Upper lobe of left lung (tissue), 6 donors: ENCODE measurements at regions not wholly inside any gene's neighbourhood (a gene's known extent, or its start where the extent isn't known, plus 50 kb on each side); places are given as distances from the start of the nearest gene placed in this dataset.

Source experiments
- ATAC-seq, 2 donors: fragments of 200-7000 bp; cut with Tn5 transposase; one replicate each; pipeline ENCODE4 v1.9.1; 2022; ENCODE audit warnings: mild to moderate bottlenecking in 2 of 2, moderate library complexity in 2 of 2; ENCODE audit not compliant: low FRiP score in 2 of 2
- DNase-seq, 2 donors: peaks; one replicate each; pipeline ENCODE4 v3.0.0-alpha.2; 2019 to 2020
- H3K27ac ChIP-seq, 4 donors: fragments of 200-600 bp; sonication (generic); one replicate each; pipeline ENCODE4 v1.5.1; 2016 to 2019
- H3K27me3 ChIP-seq, 4 donors: fragments of 200-600 bp; sonication (generic); one replicate each; pipeline ENCODE4 v1.5.1; 2017 to 2019
- H3K36me3 ChIP-seq, 4 donors: fragments of 200-600 bp; sonication (generic); one replicate each; pipeline ENCODE4 v1.5.1; 2016 to 2019
- H3K4me1 ChIP-seq, 4 donors: fragments of 200-600 bp; sonication (generic); one replicate each; pipeline ENCODE4 v1.5.1; 2018 to 2019
- H3K4me3 ChIP-seq, 4 donors: fragments of 200-600 bp; sonication (generic); one replicate each; pipeline ENCODE4 v1.5.1; 2017 to 2019; ENCODE audit warnings: mild to moderate bottlenecking in 2 of 4, moderate library complexity in 1 of 4
- H3K9me3 ChIP-seq, 4 donors: fragments of 200-600 bp; sonication (generic); one replicate each; pipeline ENCODE4 v1.5.1; 2018 to 2019
- CTCF ChIP-seq, 6 experiments: fragments of 450-650 bp in 4 of 6; fragments of 200-600 bp in 2 of 6; sonication (generic) in 2 of 6; IDR thresholded peaks; one replicate each; pipeline ENCODE4 v1.5.1; 2016 to 2019; ENCODE audit warnings: antibody characterized with exemption in 6 of 6
- EP300 ChIP-seq, 4 donors: sonication (generic); formaldehyde crosslinking; IDR thresholded peaks; one replicate each; pipeline ENCODE4 v1.5.1; 2017; ENCODE audit warnings: antibody characterized with exemption in 4 of 4, control low read depth in 2 of 4
- POLR2A ChIP-seq, 4 donors: fragments of 450-650 bp; IDR thresholded peaks; one replicate each; pipeline ENCODE4 v1.5.1; 2016 to 2017; ENCODE audit warnings: antibody characterized with exemption in 4 of 4, mild to moderate bottlenecking in 2 of 4
- POLR2AphosphoS5 ChIP-seq, 2 donors: sonication (generic); formaldehyde crosslinking; IDR thresholded peaks; one replicate each; pipeline ENCODE4 v1.5.1; 2017; ENCODE audit warnings: antibody characterized with exemption in 2 of 2
- WGBS, 2 donors: methylation state at CpG; one replicate each; pipeline ENCODE4 v1.1.5; 2017 to 2018; 5-methylcytosine and 5-hydroxymethylcytosine counted together
- donor health status: DM: no; HTN: no; CAD: no; lungs with moderate emphysema.
- donor health status: DM: no; HTN: yes; CAD: no; lungs with severe emphysema.

- peaks cover 0 to 2% (median under 1%) of the 10 kb centered on the region in 4 donors for H3K27me3 ChIP-seq
- 66 to 72% methylated on average over 5 of the region's 5 CpGs for WGBS, 2 donors
- DNase-seq (no peak), ATAC-seq (no peak)
- H3K4me3 ChIP-seq: no peak overlapping the region
- H3K36me3 ChIP-seq: no peaks in the 10 kb centered on the region
- TF ChIP-seq CTCF (IDR thresholded peaks at IDR 0.05): no peak
- no peak for TF ChIP-seq EP300 (IDR thresholded peaks at IDR 0.05)
- no peak for TF ChIP-seq POLR2AphosphoS5 (IDR thresholded peaks at IDR 0.05)
- TF ChIP-seq POLR2A (IDR thresholded peaks at IDR 0.05): no peak
- H3K27ac ChIP-seq: no peak overlapping the region
- no peaks in the 10 kb centered on the region for H3K9me3 ChIP-seq
- H3K4me1 ChIP-seq: peaks cover 0 to 7% (median 2%) of the 10 kb centered on the region in 4 donors
Measured at GRCh38 chr10:60728056-60728455, 50.2 kb upstream of the CDK1 start.

- H3K27me3 ChIP-seq: no peaks in the 10 kb centered on the region
- H3K36me3 ChIP-seq: no peaks in the 10 kb centered on the region
- no peak overlapping the region for H3K27ac ChIP-seq
- H3K9me3 ChIP-seq: no peaks in the 10 kb centered on the region
- H3K4me3 ChIP-seq: no peak overlapping the region
- no peaks in the 10 kb centered on the region for H3K4me1 ChIP-seq
- ATAC-seq (no peak), DNase-seq (no peak)
- TF ChIP-seq CTCF (IDR thresholded peaks at IDR 0.05) (no peak), POLR2AphosphoS5 (IDR thresholded peaks at IDR 0.05) (no peak), POLR2A (IDR thresholded peaks at IDR 0.05) (no peak), EP300 (IDR thresholded peaks at IDR 0.05) (no peak)
Measured at GRCh38 chr10:60726257-60726656, 52.0 kb upstream of the CDK1 start.

GRCh38 chr10:60722623-60723022, 55.7 kb upstream of the CDK1 start:
- H3K27ac ChIP-seq: no peak overlapping the region
- no peak for DNase-seq
- H3K9me3 ChIP-seq: no peaks in the 10 kb centered on the region
- peaks cover 0 to 3% (median 0%) of the 10 kb centered on the region in 4 donors for H3K4me1 ChIP-seq
- H3K4me3 ChIP-seq: no peak overlapping the region
- 63 to 83% methylated on average over 3 of the region's 3 CpGs for WGBS, 2 donors
- no peaks in the 10 kb centered on the region for H3K36me3 ChIP-seq
- ATAC-seq: no peak
- no peak for TF ChIP-seq POLR2AphosphoS5 (IDR thresholded peaks at IDR 0.05)
- no peak for TF ChIP-seq EP300 (IDR thresholded peaks at IDR 0.05)
- no peak for TF ChIP-seq POLR2A (IDR thresholded peaks at IDR 0.05)
- TF ChIP-seq CTCF (IDR thresholded peaks at IDR 0.05): no peak
- H3K27me3 ChIP-seq: no peaks in the 10 kb centered on the region

GRCh38 chr10:60719721-60720120, 58.6 kb upstream of the CDK1 start:
- Histone ChIP-seq H3K4me1 (peaks cover 0 to 3% (median 0%) of the 10 kb centered on the region in 4 donors), H3K27me3 (no peaks in the 10 kb centered on the region), H3K36me3 (no peaks in the 10 kb centered on the region), H3K9me3 (no peaks in the 10 kb centered on the region), H3K27ac (no peak overlapping the region), H3K4me3 (no peak overlapping the region)
- TF ChIP-seq POLR2A (IDR thresholded peaks at IDR 0.05) (no peak), POLR2AphosphoS5 (IDR thresholded peaks at IDR 0.05) (no peak), CTCF (IDR thresholded peaks at IDR 0.05) (no peak), EP300 (IDR thresholded peaks at IDR 0.05) (no peak)
- 79 to 82% methylated on average over 1 of the region's 1 CpG for WGBS, 2 donors
- DNase-seq (no peak), ATAC-seq (no peak)

GRCh38 chr10:60718886-60719285, 59.4 kb upstream of the CDK1 start:
- H3K27me3 ChIP-seq: no peaks in the 10 kb centered on the region
- H3K4me3 ChIP-seq: no peak overlapping the region
- DNase-seq (no peak), ATAC-seq (no peak)
- WGBS, 2 donors: 34 to 39% methylated on average over 1 of the region's 1 CpG
- peaks cover 0 to 3% (median 0%) of the 10 kb centered on the region in 4 donors for H3K4me1 ChIP-seq
- H3K27ac ChIP-seq: no peak overlapping the region
- H3K9me3 ChIP-seq: no peaks in the 10 kb centered on the region
- no peaks in the 10 kb centered on the region for H3K36me3 ChIP-seq
- TF ChIP-seq POLR2AphosphoS5 (IDR thresholded peaks at IDR 0.05) (no peak), EP300 (IDR thresholded peaks at IDR 0.05) (no peak), CTCF (IDR thresholded peaks at IDR 0.05) (no peak), POLR2A (IDR thresholded peaks at IDR 0.05) (no peak)
